LNCaP clone FGC (cell line): ENCODE measurements at regions not wholly inside any gene's neighbourhood (a gene's known extent, or its start where the extent isn't known, plus 50 kb on each side); places are given as distances from the start of the nearest gene placed in this dataset.

ENCODE experiments used
- DNase-seq: peaks from one replicate; pipeline ENCODE4 v3.0.0-alpha.2; 2011; ENCODE audit warnings: low read depth
- H3K4me3 ChIP-seq: 2 replicates; pipeline ENCODE4 v1.5.1; 2011; ENCODE audit warnings: mild to moderate bottlenecking, low read depth, low read length, control low read depth
- CTCF ChIP-seq: IDR thresholded peaks from 2 replicates; pipeline ENCODE4 v1.5.1; 2012; ENCODE audit warnings: mild to moderate bottlenecking; ENCODE audit not compliant: control insufficient read depth, insufficient read depth; ENCODE audit errors: extremely low read depth

- no peak for TF ChIP-seq CTCF
- no peak for DNase-seq
Observed at GRCh38 chr1:14246471-14246870, 352.0 kb upstream of the KAZN start.

GRCh38 chr1:14247666-14248065, 350.8 kb upstream of the KAZN start:
- no peak for TF ChIP-seq CTCF
- no peak overlapping the region for H3K4me3 ChIP-seq
- no peak for DNase-seq

More at GRCh38 chr1:14246471-14246870, 352.0 kb upstream of the KAZN start:
- H3K4me3 ChIP-seq = no peak overlapping the region

DNA sequence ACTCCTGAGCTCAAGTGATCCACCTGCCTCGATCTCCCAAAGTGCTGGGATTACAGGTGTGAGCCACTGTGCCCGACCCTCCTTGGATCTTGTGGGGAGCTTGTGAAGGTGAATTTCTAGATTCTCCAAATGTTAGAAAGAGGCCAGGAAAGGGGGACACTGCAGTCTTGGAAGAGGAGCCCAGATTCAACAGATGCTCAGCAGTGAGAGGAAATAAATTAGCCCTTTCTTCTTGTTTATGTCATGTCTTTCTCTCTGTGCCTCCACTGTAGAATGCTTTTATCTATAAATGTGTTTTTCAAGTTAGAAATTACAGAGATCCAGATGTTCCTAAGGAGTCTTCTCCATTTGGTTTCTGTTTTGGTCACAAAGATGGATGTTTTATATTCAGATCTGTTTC, 346.6 kb upstream of the KAZN start:
- no peak for DNase-seq
- H3K4me3 ChIP-seq = no peak overlapping the region
- no peak for TF ChIP-seq CTCF

GRCh38 chr1:14253676-14254075, 344.8 kb upstream of the KAZN start:
- TF ChIP-seq CTCF = no peak
- H3K4me3 ChIP-seq = no peak overlapping the region
- no peak for DNase-seq

- no peak for DNase-seq
- H3K4me3 ChIP-seq = no peak overlapping the region
- no peak for TF ChIP-seq CTCF
Observed at GRCh38 chr1:14254251-14254650, 344.2 kb upstream of the KAZN start.

DNA sequence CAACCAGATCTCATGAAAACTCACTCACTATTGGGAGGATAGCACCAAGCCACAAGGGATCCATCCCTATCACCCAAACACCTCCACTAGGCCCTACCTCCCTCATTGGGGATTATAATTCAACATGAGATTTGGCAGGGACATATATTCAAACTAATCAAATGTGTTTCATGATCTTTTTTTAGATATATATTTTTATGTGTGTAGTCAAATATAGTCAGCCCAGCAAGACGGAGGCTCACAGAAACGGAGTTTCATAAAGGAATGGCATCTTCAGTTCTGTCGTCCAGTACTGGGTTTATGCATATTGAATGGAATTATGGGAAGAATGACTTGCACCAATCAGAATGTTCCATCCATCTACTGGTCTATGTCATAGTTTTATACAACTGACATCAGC, 343.3 kb upstream of the KAZN start:
- no peak for TF ChIP-seq CTCF
- DNase-seq = no peak
- H3K4me3 ChIP-seq = no peak overlapping the region

GRCh38 chr1:14255711-14256110, 342.8 kb upstream of the KAZN start:
- TF ChIP-seq CTCF = no peak
- no peak overlapping the region for H3K4me3 ChIP-seq
- no peak for DNase-seq
